ENCODE measurements at regions not wholly inside any gene's neighbourhood (a gene's known extent, or its start where the extent isn't known, plus 50 kb on each side); places are given as distances from the start of the nearest gene placed in this dataset.

GRCh38 chr1:209454340-209454994 lies 129.0 kb upstream of the CAMK1G start:
- peaks cover 22% of the 10 kb centered on the region for H3K4me1 Mint-ChIP-seq
- H3K27ac ChIP-seq (ENCODE audit: low read depth): no peak overlapping the region
- H4K20me1 ChIP-seq (replicated peaks; ENCODE audit: insufficient read depth): no peaks in the 10 kb centered on the region
- H3K79me2 ChIP-seq (replicated peaks; ENCODE audit: insufficient read depth): no peaks in the 10 kb centered on the region
- no peak overlapping the region; the same call in 1 of the 2 replicates for H3K27ac Mint-ChIP-seq
- H3K4me2 ChIP-seq: peak overlapping the region; percentile 57; the same call in 1 of the 2 replicates
- peaks cover 4% of the 10 kb centered on the region; the same call in 2 of the 3 replicates for H3K9me3 Mint-ChIP-seq
- peaks cover 5% of the 10 kb centered on the region for H3K27me3 Mint-ChIP-seq (ENCODE audit: insufficient read depth, low read depth, poor library complexity)
- no peak for ATAC-seq
- no peak overlapping the region for H2AFZ ChIP-seq
- no peaks in the 10 kb centered on the region for H3K27me3 ChIP-seq (ENCODE audit: insufficient read depth)
- TF ChIP-seq, protein P1, sequence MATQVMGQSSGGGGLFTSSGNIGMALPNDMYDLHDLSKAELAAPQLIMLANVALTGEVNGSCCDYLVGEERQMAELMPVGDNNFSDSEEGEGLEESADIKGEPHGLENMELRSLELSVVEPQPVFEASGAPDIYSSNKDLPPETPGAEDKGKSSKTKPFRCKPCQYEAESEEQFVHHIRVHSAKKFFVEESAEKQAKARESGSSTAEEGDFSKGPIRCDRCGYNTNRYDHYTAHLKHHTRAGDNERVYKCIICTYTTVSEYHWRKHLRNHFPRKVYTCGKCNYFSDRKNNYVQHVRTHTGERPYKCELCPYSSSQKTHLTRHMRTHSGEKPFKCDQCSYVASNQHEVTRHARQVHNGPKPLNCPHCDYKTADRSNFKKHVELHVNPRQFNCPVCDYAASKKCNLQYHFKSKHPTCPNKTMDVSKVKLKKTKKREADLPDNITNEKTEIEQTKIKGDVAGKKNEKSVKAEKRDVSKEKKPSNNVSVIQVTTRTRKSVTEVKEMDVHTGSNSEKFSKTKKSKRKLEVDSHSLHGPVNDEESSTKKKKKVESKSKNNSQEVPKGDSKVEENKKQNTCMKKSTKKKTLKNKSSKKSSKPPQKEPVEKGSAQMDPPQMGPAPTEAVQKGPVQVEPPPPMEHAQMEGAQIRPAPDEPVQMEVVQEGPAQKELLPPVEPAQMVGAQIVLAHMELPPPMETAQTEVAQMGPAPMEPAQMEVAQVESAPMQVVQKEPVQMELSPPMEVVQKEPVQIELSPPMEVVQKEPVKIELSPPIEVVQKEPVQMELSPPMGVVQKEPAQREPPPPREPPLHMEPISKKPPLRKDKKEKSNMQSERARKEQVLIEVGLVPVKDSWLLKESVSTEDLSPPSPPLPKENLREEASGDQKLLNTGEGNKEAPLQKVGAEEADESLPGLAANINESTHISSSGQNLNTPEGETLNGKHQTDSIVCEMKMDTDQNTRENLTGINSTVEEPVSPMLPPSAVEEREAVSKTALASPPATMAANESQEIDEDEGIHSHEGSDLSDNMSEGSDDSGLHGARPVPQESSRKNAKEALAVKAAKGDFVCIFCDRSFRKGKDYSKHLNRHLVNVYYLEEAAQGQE (IDR thresholded peaks at IDR 0.05; ENCODE audit: unreplicated experiment): no peak
- TF ChIP-seq STAT1 (IDR thresholded peaks at IDR 0.05; ENCODE audit: unreplicated experiment) (no peak), NANOG (IDR thresholded peaks at IDR 0.05; ENCODE audit: borderline replicate concordance) (no peak), CTCF (conservative IDR thresholded peaks at IDR 0.05; ENCODE audit: low read depth in 2 of 2) (no peak), ETS1 (IDR thresholded peaks at IDR 0.05) (no peak), ZNF114 (CRISPR knock-in tag; IDR thresholded peaks at IDR 0.05) (no peak), EZH2phosphoT487 (IDR thresholded peaks at IDR 0.05; ENCODE audit: unreplicated experiment) (no peak)
- H3K4me1 ChIP-seq (ENCODE audit: insufficient read depth): peaks cover 21% of the 10 kb centered on the region
- no peaks in the 10 kb centered on the region for H3K36me3 ChIP-seq (ENCODE audit: insufficient read depth)
- H3K9me2 ChIP-seq (ENCODE audit: insufficient read depth): peaks cover under 1% of the 10 kb centered on the region; the same call in 1 of the 2 replicates
- H3K4me3 Mint-ChIP-seq: no peak overlapping the region
- H3F3A ChIP-seq (replicated peaks; ENCODE audit: low read depth): no peaks in the 10 kb centered on the region
- H3K36me3 Mint-ChIP-seq (ENCODE audit: low read depth): no peaks in the 10 kb centered on the region; the same call in 2 of the 3 replicates
- H3K4me3 ChIP-seq: no peak overlapping the region
- DNase-seq (ENCODE audit: low spot score): no peak

- no peak for DNase-seq (ENCODE audit: low spot score)
- no peaks in the 10 kb centered on the region for H3K79me2 ChIP-seq (replicated peaks; ENCODE audit: insufficient read depth)
- no peak overlapping the region for H3K4me3 Mint-ChIP-seq
- H3K4me1 Mint-ChIP-seq: peaks cover 22% of the 10 kb centered on the region
- H2AFZ ChIP-seq: no peak overlapping the region
- H4K20me1 ChIP-seq (replicated peaks; ENCODE audit: insufficient read depth): no peaks in the 10 kb centered on the region
- peaks cover 6% of the 10 kb centered on the region for H3K9me3 Mint-ChIP-seq
- H3K36me3 ChIP-seq (ENCODE audit: insufficient read depth): no peaks in the 10 kb centered on the region
- no peak overlapping the region for H3K4me2 ChIP-seq
- peaks cover 5% of the 10 kb centered on the region; the same call in 1 of the 2 replicates for H3K9me2 ChIP-seq (ENCODE audit: insufficient read depth)
- H3K27ac Mint-ChIP-seq: no peak overlapping the region
- no peaks in the 10 kb centered on the region for H3F3A ChIP-seq (replicated peaks; ENCODE audit: low read depth)
- H3K27me3 Mint-ChIP-seq (ENCODE audit: insufficient read depth, low read depth, poor library complexity): peaks cover 5% of the 10 kb centered on the region
- H3K4me1 ChIP-seq (ENCODE audit: insufficient read depth): peaks cover 21% of the 10 kb centered on the region
- no peaks in the 10 kb centered on the region for H3K27me3 ChIP-seq (ENCODE audit: insufficient read depth)
- no peak overlapping the region for H3K27ac ChIP-seq (ENCODE audit: low read depth)
- H3K36me3 Mint-ChIP-seq (ENCODE audit: low read depth): no peaks in the 10 kb centered on the region
- no peak for ATAC-seq
- H3K4me3 ChIP-seq: no peak overlapping the region
- TF ChIP-seq, protein P1 (IDR thresholded peaks at IDR 0.05; ENCODE audit: unreplicated experiment): no peak
- TF ChIP-seq ETS1 (IDR thresholded peaks at IDR 0.05) (no peak), EZH2phosphoT487 (IDR thresholded peaks at IDR 0.05; ENCODE audit: unreplicated experiment) (no peak), EZH2 (IDR thresholded peaks at IDR 0.05; ENCODE audit: low read depth, unreplicated experiment) (no peak), JUNB (IDR thresholded peaks at IDR 0.05; ENCODE audit: unreplicated experiment) (no peak), ZNF331 (CRISPR knock-in tag; IDR thresholded peaks at IDR 0.05; ENCODE audit: low read depth) (no peak), NANOG (IDR thresholded peaks at IDR 0.05; ENCODE audit: borderline replicate concordance) (no peak), STAT1 (IDR thresholded peaks at IDR 0.05; ENCODE audit: unreplicated experiment) (no peak)
These were observed 128.4 kb upstream of the CAMK1G start for GRCh38 chr1:209455145-209455544.

All from GM23338 (cell line).